Adrenal gland (tissue), 9 donors: ENCODE measurements at regions not wholly inside any gene's neighbourhood (a gene's known extent, or its start where the extent isn't known, plus 50 kb on each side); places are given as distances from the start of the nearest gene placed in this dataset.

Source experiments
- DNase-seq, 7 donors: peaks; one replicate each; pipeline ENCODE4 v3.0.0-alpha.2; 2019 to 2020
- H3K27ac ChIP-seq, 5 donors: fragments of 200-600 bp; sonication (generic) in 4 of 5; 1 replicate in 3 of 5; 2 replicates in 2 of 5; pipeline versions ENCODE4 v1.5.1 to v1.8.0; 2016 to 2020; ENCODE audit warnings: mild to moderate bottlenecking in 1 of 5
- H3K27me3 ChIP-seq: fragments of 200-600 bp; 2 replicates; pipeline ENCODE4 v1.8.0; 2021
- H3K36me3 ChIP-seq, 2 donors: fragments of 200-600 bp; replicated peaks in 1 of 2; 1 replicate in 1 of 2; 2 replicates in 1 of 2; pipeline versions ENCODE4 v1.5.1 to v1.8.0; 2018 to 2022
- H3K4me1 ChIP-seq, 2 donors: fragments of 200-600 bp; replicated peaks in 1 of 2; 1 replicate in 1 of 2; 2 replicates in 1 of 2; pipeline versions ENCODE4 v1.5.1 to v1.8.0; 2018 to 2021
- H3K4me3 ChIP-seq, 4 donors: fragments of 200-600 bp; sonication (generic) in 3 of 4; one replicate each; pipeline ENCODE4 v1.5.1; 2016 to 2018
- H3K9me3 ChIP-seq, 3 donors: fragments of 200-600 bp; sonication (generic) in 1 of 3; replicated peaks in 1 of 3; 1 replicate in 2 of 3; 2 replicates in 1 of 3; pipeline versions ENCODE4 v1.5.1 to v1.8.0; 2016 to 2021
- POLR2A ChIP-seq, 2 donors: fragments of 450-650 bp; IDR thresholded peaks; one replicate each; pipeline ENCODE4 v1.6.1; 2017; ENCODE audit warnings: antibody characterized with exemption in 2 of 2, mild to moderate bottlenecking in 2 of 2, moderate library complexity in 1 of 2
- WGBS, 4 donors: extraction: QIAGEN DNeasy Blood & Tissue Kit in 2 of 4; methylation state at CpG; one replicate each; pipeline versions ENCODE4 v1.1.5 to v1.1.7; 2013 to 2017; 5-methylcytosine and 5-hydroxymethylcytosine counted together
- intact Hi-C, 2 donors: fragments of 100-400 bp; cut with DNase I; formaldehyde crosslinking; loops; one replicate each; pipeline versions ENCODE4 v1.14.1 to v1.15.0; 2022 to 2023
- TF ChIP-seq, protein P1 (sequence below), 6 experiments: fragments of 450-650 bp in 4 of 6; fragments of 200-600 bp in 2 of 6; sonication (generic) in 1 of 6; IDR thresholded peaks; 1 replicate in 5 of 6; 2 replicates in 1 of 6; pipeline versions ENCODE4 v1.5.1 to v1.8.0; 2016 to 2021; ENCODE audit warnings: antibody characterized with exemption in 6 of 6, mild to moderate bottlenecking in 2 of 6, moderate library complexity in 1 of 6
- donor health status: healthy with polysubstance abuse.
- donor health status: Bipolar disorder and iron deficiency.
- donor health status: DM: yes; HTN: yes; CAD: no.
- donor health status: DM: no; HTN: no; CAD: no.
- donor health status: DM: no; HTN: no; CAD: no.

DNA sequence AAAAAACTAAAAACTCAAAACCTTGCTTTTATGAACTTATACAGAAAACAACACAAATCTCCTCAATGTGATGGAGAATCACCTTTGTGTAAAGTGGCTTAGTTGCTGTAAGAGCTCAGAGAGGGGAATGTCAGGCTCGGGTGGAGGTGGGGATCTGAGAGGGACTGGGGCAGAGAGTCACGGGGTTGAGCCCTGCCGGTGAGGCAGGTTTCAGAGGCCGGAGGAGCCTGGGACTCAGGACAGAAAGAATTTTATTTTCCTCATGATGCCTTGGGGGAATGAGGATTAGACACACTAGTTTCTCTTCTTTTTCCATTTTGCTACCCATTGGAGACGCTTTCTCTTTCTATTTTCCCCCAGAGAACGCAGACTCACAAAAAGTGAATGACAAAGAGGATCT lies 252.3 kb upstream of the FOXQ1 start:
- H3K27ac ChIP-seq: no peak overlapping the region
- 73 to 83% (median 78%) methylated on average over 6 of the region's 6 CpGs for WGBS, 4 donors
- TF ChIP-seq POLR2A (IDR thresholded peaks at IDR 0.05): no peak
- TF ChIP-seq, protein P1, sequence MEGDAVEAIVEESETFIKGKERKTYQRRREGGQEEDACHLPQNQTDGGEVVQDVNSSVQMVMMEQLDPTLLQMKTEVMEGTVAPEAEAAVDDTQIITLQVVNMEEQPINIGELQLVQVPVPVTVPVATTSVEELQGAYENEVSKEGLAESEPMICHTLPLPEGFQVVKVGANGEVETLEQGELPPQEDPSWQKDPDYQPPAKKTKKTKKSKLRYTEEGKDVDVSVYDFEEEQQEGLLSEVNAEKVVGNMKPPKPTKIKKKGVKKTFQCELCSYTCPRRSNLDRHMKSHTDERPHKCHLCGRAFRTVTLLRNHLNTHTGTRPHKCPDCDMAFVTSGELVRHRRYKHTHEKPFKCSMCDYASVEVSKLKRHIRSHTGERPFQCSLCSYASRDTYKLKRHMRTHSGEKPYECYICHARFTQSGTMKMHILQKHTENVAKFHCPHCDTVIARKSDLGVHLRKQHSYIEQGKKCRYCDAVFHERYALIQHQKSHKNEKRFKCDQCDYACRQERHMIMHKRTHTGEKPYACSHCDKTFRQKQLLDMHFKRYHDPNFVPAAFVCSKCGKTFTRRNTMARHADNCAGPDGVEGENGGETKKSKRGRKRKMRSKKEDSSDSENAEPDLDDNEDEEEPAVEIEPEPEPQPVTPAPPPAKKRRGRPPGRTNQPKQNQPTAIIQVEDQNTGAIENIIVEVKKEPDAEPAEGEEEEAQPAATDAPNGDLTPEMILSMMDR (IDR thresholded peaks at IDR 0.05): no peak
- H3K4me1 ChIP-seq: no peaks in the 10 kb centered on the region
- no peak for DNase-seq
- no peaks in the 10 kb centered on the region for H3K27me3 ChIP-seq
- no peaks in the 10 kb centered on the region for H3K9me3 ChIP-seq
- H3K4me3 ChIP-seq: no peak overlapping the region
- H3K36me3 ChIP-seq: no peaks in the 10 kb centered on the region
- intact Hi-C loops: no loop called here

DNA sequence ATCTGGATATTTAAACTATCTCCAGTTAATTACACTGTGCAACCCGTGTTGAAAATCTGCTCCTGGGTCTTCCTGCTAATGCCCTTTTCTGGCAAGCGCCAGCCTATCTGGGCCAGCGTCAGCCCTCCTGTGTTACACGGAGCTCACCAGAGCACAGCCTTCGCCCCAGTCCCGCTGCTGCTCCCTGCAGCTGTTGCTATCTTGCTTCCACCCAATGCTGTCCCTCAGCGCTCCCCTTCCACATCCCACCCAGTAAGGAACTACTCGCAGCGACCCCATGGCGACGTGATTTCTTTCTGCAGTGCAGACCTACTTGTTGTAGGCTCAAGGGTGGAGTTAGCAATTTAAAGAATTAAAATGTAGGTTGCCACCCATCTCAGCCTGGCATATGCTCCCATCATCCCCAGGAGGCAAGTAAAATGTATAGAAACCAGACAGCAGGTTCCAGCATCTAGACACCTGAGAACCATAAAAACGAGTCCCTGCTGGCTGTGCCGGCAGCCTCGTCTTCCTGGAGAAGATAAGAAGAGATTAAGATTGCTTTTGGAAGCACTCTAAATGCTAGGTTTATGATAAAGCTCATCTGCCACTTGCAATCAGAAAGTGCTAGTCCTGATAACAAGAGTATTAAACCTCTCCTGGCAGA lies 254.3 kb upstream of the FOXQ1 start:
- H3K27ac ChIP-seq: no peak overlapping the region
- TF ChIP-seq POLR2A (IDR thresholded peaks at IDR 0.05): no peak
- TF ChIP-seq, protein P1 (IDR thresholded peaks at IDR 0.05): no peak
- intact Hi-C loops: no loop called here
- no peak overlapping the region for H3K4me3 ChIP-seq
- no peaks in the 10 kb centered on the region for H3K27me3 ChIP-seq
- no peaks in the 10 kb centered on the region for H3K36me3 ChIP-seq
- DNase-seq: no peak
- WGBS, 4 donors: 62 to 78% (median 76%) methylated on average over 14 of the region's 14 CpGs
- no peaks in the 10 kb centered on the region for H3K4me1 ChIP-seq
- H3K9me3 ChIP-seq: no peaks in the 10 kb centered on the region

GRCh38 chr6:1055015-1055921 lies 256.6 kb upstream of the FOXQ1 start:
- Histone ChIP-seq H3K27me3 (no peaks in the 10 kb centered on the region), H3K9me3 (no peaks in the 10 kb centered on the region), H3K36me3 (no peaks in the 10 kb centered on the region), H3K4me3 (no peak overlapping the region), H3K27ac (no peak overlapping the region), H3K4me1 (no peaks in the 10 kb centered on the region)
- DNase-seq: no peak
- intact Hi-C loops: no loop called here
- WGBS, 4 donors: 68 to 80% (median 77%) methylated on average over 15 to 16 of the region's 16 CpGs
- TF ChIP-seq POLR2A (IDR thresholded peaks at IDR 0.05): no peak

DNA sequence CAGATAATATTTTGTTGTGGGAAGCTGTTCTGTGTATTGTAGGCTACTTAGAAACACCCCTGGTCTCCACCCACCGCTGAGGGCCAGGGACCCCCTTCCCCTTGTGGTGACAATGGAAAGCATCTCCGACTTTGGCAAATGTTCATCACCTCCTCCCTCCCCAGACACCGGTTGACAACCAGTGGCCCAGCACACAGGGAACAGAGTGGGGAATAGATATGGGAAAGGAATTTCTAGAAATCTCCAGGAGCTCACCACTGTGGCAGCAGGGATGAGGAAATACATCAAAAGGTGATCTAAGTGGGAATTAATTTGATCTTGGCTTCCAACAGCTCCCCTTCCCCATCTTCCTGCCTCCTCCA lies 257.3 kb upstream of the FOXQ1 start:
- Histone ChIP-seq H3K4me1 (no peaks in the 10 kb centered on the region), H3K27ac (no peak overlapping the region), H3K9me3 (no peaks in the 10 kb centered on the region), H3K27me3 (no peaks in the 10 kb centered on the region), H3K4me3 (no peak overlapping the region), H3K36me3 (no peaks in the 10 kb centered on the region)
- TF ChIP-seq POLR2A (IDR thresholded peaks at IDR 0.05): no peak
- TF ChIP-seq, protein P1 (IDR thresholded peaks at IDR 0.05): no peak
- WGBS, 4 donors: 84 to 91% (median 86%) methylated on average over 3 of the region's 3 CpGs
- intact Hi-C loops: no loop called here
- DNase-seq: no peak
